SKM-1 (cell line): ENCODE measurements at regions not wholly inside any gene's neighbourhood (a gene's known extent, or its start where the extent isn't known, plus 50 kb on each side); places are given as distances from the start of the nearest gene placed in this dataset.

ENCODE experiments used
- DNase-seq: peaks from one replicate; lab custom pipeline; 2025; ENCODE audit not compliant: unreplicated experiment; lab: John Stamatoyannopoulos, UW

DNA sequence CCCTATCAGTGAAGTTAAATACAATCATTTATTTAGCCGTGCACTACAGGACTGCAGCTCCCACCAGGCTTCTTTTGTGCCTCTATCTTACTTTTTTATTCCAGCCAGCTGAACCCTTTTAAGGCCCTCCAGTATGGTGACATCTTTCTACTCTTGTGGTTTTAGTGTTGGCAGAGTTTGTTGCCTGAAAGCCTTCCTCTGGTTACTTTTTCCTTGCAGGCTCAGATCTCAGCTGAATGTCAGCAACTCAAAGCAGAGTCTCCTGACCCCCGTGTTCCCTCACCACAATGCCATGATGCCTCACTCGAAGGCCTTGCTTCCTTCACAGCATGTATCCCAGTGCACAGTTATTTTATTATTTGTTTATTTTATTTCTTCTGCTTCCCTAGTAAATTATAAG lies 818.9 kb upstream of the LCORL start:
- DNase-seq, result no peak

DNA sequence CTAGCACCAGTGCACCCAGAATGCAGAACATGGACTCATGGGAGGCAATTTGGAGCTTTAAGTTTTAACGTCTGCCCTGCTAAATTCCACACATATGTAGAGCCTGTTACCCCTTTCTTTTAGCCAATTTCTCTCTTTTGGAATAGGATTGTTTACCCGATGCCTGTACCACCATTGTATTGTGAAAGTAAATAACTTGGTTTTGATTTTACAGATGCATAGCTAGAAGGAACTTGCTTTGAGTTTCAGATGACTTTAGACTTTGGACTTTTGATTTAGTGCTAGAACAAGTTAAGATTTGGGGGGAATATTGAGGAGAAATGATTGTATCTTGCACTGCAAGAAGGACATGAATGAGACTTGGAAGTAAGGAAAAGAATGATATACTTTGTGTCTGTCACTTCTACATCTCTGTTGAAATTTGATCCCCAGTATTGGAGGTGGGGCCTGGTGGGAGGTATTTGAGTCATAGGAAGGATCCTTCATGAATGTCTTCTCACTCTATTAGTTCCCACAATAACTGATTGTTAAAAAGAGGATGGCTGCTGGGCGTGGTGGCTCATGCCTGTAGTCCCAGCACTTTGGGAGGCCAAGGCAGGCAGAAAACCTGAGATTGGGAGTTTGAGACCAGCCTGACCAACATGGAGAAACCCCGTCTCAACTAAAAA lies 794.8 kb upstream of the LCORL start:
- no peak for DNase-seq

DNA sequence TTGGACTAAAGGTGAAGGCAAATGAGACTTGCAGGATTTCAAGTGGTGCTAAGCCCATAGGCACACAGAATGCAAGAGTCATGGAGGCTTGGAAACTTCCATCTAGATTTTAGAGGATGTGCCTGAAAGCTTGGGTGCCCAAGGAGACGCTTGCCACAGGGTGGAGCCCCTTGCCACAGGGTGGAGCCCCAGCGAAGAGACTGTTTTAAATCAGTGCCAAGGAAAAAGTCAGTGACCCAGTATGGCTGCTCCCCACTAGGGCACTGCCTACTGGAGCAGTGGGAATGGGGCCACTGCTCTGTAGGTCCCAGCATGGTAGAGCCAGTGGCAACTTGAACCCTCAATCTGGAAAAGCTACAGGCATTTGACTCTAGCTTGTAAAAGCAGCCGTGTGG lies 794.2 kb upstream of the LCORL start:
- no peak for DNase-seq

- no peak for DNase-seq
Measured at GRCh38 chr4:18815081-18815778, 793.7 kb upstream of the LCORL start.

- DNase-seq, result no peak
Measured at GRCh38 chr4:18813771-18814170, 792.2 kb upstream of the LCORL start.

DNA sequence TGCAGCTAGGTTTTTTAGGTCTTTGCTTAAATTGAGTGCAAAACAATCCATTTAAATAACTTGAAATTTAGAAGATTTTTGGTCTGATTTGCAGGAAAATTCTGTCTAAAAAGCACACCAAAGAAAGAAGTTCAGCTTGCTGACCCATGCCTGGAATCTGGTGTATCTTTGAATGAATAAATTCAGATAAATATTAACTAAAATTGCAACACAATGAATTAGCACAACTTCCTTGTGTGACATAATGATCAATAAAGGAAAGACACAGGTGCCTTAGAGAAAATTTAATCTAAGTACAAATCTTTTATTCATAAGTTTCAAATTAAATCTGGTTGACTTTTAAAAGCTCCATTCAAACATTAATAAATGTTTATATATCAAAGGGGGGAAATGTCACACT lies 791.5 kb upstream of the LCORL start:
- DNase-seq, result no peak

DNA sequence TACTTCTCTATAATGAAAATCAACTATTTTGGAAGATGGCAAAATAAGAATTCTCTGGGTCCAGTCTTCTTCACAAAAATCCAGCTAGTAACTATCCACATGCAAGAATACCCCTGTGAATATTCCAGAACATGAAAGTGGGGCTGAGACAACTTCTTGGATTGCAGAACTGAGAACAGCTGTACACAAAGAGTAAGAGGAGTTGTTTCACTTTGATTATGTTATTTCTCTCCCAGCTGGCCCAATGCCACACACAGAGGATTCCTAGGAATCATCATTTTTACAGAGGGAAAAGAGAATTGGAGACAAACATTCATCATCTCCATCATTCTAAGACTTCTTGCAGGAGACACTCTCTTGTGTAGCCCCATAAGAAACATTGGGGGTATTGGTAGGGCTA lies 782.2 kb upstream of the LCORL start:
- no peak for DNase-seq

DNA sequence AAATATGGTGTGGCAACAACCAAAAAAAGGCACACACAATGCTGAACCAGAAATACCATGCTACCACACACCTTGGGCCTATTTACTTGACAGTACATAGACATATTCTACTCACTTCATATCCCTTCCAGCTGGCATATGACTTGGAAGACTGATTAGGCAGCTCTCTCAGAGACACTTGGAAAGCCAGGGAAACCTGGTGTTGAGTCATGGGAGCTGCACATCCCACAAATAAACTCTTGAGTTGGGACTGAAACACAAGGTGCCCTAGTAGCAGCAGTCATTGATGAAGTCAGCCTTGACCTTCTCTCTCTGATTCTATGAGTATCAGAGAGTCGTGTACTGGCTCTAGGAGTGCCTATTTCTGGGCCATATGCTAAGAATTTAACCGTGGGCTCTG lies 776.6 kb upstream of the LCORL start:
- DNase-seq, result no peak

DNA sequence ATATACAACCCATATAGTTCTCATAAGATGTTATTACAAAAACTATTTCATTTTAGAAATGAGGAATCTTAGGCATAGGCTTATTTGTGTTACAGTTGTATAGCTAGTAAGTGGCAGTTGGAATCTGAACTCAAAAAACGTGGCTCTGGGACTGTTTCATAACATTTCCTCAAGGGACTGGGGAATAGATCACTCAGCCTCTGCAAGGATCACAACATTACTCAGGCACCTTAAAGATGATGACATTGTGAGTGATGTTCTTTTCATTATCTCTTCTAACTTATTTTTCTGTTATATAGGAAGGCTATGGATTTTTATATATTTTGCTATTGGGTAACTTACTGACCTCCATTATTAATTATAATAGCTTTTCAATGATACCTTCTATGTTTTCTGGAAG lies 774.2 kb upstream of the LCORL start:
- no peak for DNase-seq

DNA sequence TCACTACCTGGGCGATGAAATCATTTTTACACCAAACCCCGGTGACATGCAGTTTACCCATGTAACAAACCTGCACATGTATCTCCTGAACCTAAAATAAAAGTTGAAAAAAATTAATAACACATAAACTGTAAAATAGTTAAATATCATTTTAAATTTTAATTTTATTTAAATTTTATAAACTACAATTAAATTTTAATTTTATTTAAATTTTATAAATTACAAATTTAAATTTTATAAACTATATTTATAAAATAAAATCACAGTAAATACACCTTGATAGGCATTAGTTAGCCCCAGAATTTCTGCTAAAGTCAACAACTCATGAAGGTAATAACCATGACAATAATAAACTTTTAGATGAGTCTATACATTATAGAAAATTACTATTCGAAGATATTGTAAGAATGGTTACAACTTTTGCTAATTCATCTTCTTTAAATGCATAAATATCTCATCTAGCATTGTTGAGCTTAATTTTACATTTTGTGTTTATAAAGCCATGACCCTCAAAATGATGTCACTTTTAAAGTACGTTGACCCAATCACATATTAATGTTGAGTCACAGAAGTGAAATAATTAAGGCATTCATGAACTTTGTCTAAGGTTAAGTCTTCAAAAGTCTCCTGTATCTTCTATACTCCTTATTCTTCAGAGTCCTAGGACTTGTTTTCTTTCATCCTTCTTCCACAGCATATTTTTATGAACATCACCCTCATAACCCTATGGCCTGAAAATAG lies 755.8 kb upstream of the LCORL start:
- DNase-seq, result no peak

GRCh38 chr4:18767921-18768320 lies 746.4 kb upstream of the LCORL start:
- no peak for DNase-seq

GRCh38 chr4:18756671-18757070 lies 735.1 kb upstream of the LCORL start:
- DNase-seq, result no peak

- no peak for DNase-seq
Measured at GRCh38 chr4:18754180-18754579, 732.6 kb upstream of the LCORL start.

- DNase-seq, result no peak
Measured at GRCh38 chr4:18751083-18751482, 729.5 kb upstream of the LCORL start.

GRCh38 chr4:18749391-18749790 lies 727.8 kb upstream of the LCORL start:
- DNase-seq, result no peak

DNA sequence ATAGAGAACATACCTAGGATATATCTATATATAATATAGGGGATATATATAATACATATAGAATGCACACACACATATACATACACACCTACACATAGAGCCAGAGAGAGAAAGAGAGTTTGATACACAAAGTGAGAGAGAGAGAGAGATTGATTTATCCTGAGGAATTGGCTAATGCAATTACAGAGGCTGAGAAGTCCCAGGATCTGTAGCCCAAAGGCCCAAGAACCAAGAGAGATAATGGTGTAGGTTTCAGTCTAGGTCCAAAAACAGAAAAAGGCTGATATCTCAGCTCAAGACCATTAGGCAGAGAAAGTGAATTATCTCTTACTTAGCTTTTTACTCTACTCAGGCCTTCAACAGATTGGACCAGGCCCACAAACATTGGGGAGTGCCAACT lies 715.0 kb upstream of the LCORL start:
- no peak for DNase-seq

GRCh38 chr4:18735740-18736268 lies 714.2 kb upstream of the LCORL start:
- DNase-seq, result no peak

GRCh38 chr4:18734405-18734804 lies 712.9 kb upstream of the LCORL start:
- no peak for DNase-seq

GRCh38 chr4:18733961-18734360 lies 712.4 kb upstream of the LCORL start:
- DNase-seq, result no peak

DNA sequence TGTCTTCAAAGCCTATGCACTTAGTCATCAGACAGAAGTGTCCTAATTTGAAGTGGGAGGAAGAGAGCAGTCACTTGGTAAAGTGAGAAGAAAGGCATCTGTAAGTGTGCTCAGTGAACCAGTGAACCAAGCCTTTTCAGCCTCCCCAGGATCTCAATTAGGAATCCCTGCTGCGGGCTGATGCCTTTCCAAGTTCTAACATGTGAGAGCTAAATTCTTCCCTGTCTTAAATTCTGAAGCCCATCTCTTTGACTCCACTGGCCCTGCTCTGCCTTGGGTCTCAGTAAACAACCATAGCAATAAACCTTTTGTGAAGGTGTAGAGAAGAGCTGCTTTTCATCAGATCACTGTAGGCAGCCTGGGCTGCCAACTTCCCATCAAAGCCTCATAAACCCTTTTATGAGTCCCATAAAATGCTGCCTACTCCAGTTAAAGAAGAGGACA lies 701.2 kb upstream of the LCORL start:
- no peak for DNase-seq

DNA sequence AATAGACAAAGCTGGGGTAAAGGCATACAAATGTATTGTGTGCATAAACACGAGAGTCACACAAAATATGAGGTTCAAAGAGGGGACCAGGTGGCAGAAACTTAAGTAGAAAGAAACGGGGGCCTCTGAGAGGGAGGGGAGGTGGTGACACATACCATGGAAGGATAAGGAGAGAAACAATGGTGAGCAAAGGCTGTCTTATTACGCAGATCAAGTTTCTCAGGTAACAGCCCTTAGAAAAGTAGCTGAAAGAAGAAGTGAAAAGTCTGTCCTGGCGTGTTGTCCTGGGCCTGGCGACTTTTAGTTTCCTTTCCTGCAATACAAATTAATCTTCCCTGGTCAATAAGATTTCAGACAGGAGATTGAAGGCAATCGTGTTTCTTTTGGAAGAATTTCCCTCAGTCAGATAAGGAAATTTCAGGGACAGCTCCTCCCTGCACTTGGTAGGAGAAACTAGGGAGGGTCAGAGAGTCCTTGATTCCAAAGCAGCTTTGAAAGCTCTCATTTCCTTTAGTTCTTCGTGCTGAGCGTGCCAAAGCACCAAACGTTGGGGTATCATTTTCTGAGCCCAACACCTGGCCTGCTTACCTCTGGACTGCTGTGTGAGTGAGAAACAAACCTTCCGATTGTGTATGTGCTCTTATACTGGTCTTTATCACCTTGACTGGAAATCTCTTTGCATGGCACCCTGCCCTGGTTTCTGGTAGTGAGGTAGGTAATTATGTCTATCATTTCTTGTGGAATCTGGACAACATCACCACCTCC lies 676.7 kb upstream of the LCORL start:
- DNase-seq, result no peak
